ENCODE measurements at regions not wholly inside any gene's neighbourhood (a gene's known extent, or its start where the extent isn't known, plus 50 kb on each side); places are given as distances from the start of the nearest gene placed in this dataset.

DNA sequence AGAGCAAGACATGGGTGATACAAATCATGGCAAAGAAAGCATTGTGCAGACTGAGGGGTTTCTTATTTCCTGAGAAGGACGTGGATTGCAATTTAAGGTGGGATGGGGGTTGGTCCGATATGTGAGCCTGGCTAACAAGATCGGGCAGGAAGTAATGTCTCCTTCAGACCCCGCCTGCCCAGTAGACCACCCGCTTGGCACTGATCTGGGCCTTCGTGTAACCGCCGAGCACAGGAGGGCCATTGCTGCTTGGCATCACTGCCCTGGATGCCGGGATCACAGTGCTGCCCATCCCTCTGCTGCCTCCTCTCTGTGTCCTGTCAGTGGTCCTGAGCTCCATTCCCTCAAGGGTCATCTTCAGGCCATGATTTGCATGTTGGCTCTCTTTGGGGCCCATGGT, 214.6 kb upstream of the ZNF32 start:
- peaks cover 12% of the 10 kb centered on the region for H3K27me3 Mint-ChIP-seq
- H3K27ac Mint-ChIP-seq, result no peak overlapping the region

DNA sequence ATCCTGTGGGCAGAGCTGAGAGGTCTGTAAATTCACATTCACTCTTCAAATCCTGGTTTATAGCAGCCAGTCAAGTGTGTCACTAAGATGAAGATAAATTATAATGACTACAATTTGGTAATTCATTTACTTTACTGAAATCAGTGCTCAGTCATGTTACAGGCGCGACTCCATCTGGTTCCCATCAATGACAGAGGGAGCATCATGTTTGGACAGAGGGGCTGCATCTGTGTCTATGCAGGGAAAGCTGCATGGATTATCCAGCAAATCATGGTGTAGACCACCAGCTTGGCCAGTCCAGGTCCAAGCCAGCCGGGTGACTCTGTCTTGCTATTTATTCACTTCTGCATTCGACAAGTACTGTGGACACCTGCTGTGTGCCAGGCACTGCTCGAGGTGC, 214.1 kb upstream of the ZNF32 start:
- TF ChIP-seq, protein P1, sequence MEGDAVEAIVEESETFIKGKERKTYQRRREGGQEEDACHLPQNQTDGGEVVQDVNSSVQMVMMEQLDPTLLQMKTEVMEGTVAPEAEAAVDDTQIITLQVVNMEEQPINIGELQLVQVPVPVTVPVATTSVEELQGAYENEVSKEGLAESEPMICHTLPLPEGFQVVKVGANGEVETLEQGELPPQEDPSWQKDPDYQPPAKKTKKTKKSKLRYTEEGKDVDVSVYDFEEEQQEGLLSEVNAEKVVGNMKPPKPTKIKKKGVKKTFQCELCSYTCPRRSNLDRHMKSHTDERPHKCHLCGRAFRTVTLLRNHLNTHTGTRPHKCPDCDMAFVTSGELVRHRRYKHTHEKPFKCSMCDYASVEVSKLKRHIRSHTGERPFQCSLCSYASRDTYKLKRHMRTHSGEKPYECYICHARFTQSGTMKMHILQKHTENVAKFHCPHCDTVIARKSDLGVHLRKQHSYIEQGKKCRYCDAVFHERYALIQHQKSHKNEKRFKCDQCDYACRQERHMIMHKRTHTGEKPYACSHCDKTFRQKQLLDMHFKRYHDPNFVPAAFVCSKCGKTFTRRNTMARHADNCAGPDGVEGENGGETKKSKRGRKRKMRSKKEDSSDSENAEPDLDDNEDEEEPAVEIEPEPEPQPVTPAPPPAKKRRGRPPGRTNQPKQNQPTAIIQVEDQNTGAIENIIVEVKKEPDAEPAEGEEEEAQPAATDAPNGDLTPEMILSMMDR (IDR thresholded peaks at IDR 0.05; ENCODE audit: unreplicated experiment), result no peak
- Mint-ChIP-seq H3K36me3 (ENCODE audit: insufficient read depth) (no peaks in the 10 kb centered on the region), H3K9me3 (ENCODE audit: low read depth) (no peaks in the 10 kb centered on the region), H3K4me1 (ENCODE audit: low read depth) (no peaks in the 10 kb centered on the region), H3K27me3 (peaks cover 12% of the 10 kb centered on the region), H3K4me3 (ENCODE audit: low read depth) (no peak overlapping the region), H3K27ac (no peak overlapping the region)
- DNase-seq (ENCODE audit: low spot score, unreplicated experiment), result no peak

More for the DNA sequence above, 214.6 kb upstream of the ZNF32 start:
- H3K4me1 Mint-ChIP-seq (ENCODE audit: low read depth), result no peaks in the 10 kb centered on the region
- no peak overlapping the region for H3K4me3 Mint-ChIP-seq (ENCODE audit: low read depth)
- no peak for DNase-seq (ENCODE audit: low spot score, unreplicated experiment)
- no peaks in the 10 kb centered on the region for H3K36me3 Mint-ChIP-seq (ENCODE audit: insufficient read depth)
- TF ChIP-seq, protein P1 (IDR thresholded peaks at IDR 0.05; ENCODE audit: unreplicated experiment), result no peak
- H3K9me3 Mint-ChIP-seq (ENCODE audit: low read depth), result no peaks in the 10 kb centered on the region

DNA sequence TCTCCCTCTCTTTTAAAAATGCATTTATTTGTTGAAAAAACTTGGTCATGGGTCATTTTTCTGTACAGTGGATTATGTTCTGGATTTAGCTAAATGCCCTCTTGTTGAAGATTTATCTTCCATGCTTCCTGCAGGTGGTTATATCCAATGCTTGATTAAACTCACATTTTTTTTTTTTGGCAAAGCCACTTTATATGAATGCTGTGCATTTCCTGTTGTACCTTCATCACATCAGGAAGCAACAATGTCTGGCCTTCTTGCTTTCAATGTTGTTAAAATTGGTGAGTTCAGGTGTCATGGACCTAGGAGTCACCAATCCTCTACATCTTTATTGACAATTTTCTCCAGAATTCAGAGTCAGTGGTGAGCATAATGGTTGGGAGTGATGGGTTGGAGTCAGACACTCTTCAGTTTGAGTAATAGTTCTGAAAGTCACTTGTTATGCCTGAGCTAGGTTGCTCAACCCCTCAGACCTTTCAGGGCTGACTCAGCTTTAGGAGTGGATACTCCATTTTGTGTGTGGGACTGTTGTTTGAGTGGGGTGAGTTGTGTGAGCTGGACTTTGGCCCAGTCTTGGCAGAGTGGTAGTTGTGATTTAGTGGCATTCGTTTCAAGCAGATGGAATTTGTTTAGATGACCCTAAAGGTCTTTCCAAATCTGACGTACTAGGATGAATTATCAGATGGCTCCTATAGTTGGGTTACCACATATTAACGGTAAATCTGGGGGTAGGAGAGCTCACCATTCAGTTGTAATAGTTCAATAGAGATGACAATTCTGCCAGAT, 213.5 kb upstream of the ZNF32 start:
- Mint-ChIP-seq H3K36me3 (ENCODE audit: insufficient read depth) (no peaks in the 10 kb centered on the region), H3K4me3 (ENCODE audit: low read depth) (no peak overlapping the region), H3K27ac (no peak overlapping the region), H3K9me3 (ENCODE audit: low read depth) (no peaks in the 10 kb centered on the region), H3K4me1 (ENCODE audit: low read depth) (no peaks in the 10 kb centered on the region), H3K27me3 (peaks cover 12% of the 10 kb centered on the region)
- no peak for DNase-seq (ENCODE audit: low spot score, unreplicated experiment)
- TF ChIP-seq, protein P1 (IDR thresholded peaks at IDR 0.05; ENCODE audit: unreplicated experiment), result no peak

DNA sequence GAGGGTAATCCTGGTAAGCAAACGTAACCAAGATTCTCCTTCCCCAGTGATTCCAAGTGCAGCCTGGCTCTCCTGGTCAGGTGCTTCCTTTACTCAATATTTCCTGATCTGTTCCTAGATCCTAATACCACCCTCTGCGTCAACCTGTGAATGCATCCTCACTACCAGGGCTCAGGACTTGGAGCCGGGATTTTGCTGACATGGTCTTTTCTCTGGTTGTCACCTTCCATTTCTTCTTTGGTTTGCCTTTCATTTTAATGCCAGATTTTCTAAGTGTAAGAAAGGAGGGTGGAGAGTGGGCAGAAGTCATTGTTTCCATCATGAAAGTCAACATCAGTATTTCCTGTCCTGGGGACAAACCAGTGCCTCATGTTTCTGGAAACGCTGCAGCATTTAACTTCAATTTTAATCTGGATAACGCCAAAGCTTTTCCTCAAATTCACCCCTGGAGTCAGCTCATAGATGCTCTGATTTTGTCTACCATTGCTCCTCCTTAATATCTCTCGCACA, 210.4 kb upstream of the ZNF32 start:
- Mint-ChIP-seq H3K4me3 (ENCODE audit: low read depth) (no peak overlapping the region), H3K9me3 (ENCODE audit: low read depth) (no peaks in the 10 kb centered on the region), H3K27me3 (no peaks in the 10 kb centered on the region), H3K4me1 (ENCODE audit: low read depth) (no peaks in the 10 kb centered on the region), H3K36me3 (ENCODE audit: insufficient read depth) (no peaks in the 10 kb centered on the region), H3K27ac (no peak overlapping the region)
- DNase-seq (ENCODE audit: low spot score, unreplicated experiment), result no peak
- TF ChIP-seq, protein P1 (IDR thresholded peaks at IDR 0.05; ENCODE audit: unreplicated experiment), result no peak

DNA sequence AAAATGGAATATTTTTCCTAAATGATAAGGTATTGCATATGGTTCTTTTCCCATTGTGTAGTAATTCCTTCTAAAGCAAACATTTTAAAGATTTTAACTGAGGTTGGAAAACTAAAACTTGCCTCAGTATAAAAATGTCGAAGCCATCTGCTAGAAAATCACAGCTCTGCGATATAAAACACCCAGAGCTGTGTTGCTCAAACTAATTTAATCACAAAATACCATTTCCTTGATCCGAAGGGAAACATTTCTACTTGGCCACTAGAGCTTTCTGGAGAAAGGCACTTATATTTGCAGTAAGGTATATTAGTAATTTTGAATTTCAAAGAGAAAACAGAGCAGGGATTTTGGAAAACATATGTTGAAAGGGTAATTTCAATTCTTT, 209.2 kb upstream of the ZNF32 start:
- no peak for DNase-seq (ENCODE audit: low spot score, unreplicated experiment)
- Mint-ChIP-seq H3K4me1 (ENCODE audit: low read depth) (no peaks in the 10 kb centered on the region), H3K9me3 (ENCODE audit: low read depth) (no peaks in the 10 kb centered on the region), H3K4me3 (ENCODE audit: low read depth) (no peak overlapping the region), H3K36me3 (ENCODE audit: insufficient read depth) (no peaks in the 10 kb centered on the region), H3K27me3 (no peaks in the 10 kb centered on the region), H3K27ac (no peak overlapping the region)
- TF ChIP-seq, protein P1 (IDR thresholded peaks at IDR 0.05; ENCODE audit: unreplicated experiment), result no peak
